ENCODE measurements at regions not wholly inside any gene's neighbourhood (a gene's known extent, or its start where the extent isn't known, plus 50 kb on each side); places are given as distances from the start of the nearest gene placed in this dataset.

DNA sequence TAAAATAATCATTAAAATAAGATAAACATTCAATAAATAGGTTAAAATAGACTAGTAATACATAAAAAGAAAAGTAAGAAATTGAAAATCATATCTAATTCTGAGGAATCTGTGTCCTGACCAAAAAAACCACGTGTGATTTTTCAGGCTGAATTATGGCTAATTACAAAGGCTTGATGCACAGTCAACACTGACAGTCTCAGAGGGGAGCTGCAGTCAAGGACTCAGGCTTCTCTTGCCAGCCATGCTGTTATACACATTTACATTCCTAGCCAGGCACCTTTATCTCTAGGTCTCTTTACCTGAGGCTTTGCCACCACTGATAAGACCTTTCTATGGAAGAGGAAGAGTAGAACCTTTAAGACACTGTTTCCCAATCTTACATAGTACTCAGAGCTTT lies 1737.7 kb upstream of the PCDH10 start:
- DNase-seq (ENCODE audit: low spot score): no peak
- 61% methylated on average over 1 of the region's 1 CpG for WGBS
- H3K9me3 ChIP-seq (ENCODE audit: control insufficient read depth in 4 of 4, low read length in 3 of 4): peaks cover 0 to 2% (median under 1%) of the 10 kb centered on the region in 4 donors

More for the DNA sequence above, 1737.7 kb upstream of the PCDH10 start:
- TF ChIP-seq, protein P1, sequence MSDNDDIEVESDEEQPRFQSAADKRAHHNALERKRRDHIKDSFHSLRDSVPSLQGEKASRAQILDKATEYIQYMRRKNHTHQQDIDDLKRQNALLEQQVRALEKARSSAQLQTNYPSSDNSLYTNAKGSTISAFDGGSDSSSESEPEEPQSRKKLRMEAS (IDR thresholded peaks at IDR 0.05): no peak
- TF ChIP-seq HNF4A (conservative IDR thresholded peaks at IDR 0.05): no peak
- TF ChIP-seq, protein P2, sequence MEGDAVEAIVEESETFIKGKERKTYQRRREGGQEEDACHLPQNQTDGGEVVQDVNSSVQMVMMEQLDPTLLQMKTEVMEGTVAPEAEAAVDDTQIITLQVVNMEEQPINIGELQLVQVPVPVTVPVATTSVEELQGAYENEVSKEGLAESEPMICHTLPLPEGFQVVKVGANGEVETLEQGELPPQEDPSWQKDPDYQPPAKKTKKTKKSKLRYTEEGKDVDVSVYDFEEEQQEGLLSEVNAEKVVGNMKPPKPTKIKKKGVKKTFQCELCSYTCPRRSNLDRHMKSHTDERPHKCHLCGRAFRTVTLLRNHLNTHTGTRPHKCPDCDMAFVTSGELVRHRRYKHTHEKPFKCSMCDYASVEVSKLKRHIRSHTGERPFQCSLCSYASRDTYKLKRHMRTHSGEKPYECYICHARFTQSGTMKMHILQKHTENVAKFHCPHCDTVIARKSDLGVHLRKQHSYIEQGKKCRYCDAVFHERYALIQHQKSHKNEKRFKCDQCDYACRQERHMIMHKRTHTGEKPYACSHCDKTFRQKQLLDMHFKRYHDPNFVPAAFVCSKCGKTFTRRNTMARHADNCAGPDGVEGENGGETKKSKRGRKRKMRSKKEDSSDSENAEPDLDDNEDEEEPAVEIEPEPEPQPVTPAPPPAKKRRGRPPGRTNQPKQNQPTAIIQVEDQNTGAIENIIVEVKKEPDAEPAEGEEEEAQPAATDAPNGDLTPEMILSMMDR (IDR thresholded peaks at IDR 0.05; ENCODE audit: low read depth, low read length, missing input control): no peak
- no peak for TF ChIP-seq ATF3 (IDR thresholded peaks at IDR 0.05)
- no peak for TF ChIP-seq YY1 (IDR thresholded peaks at IDR 0.05)
- TF ChIP-seq SP1 (IDR thresholded peaks at IDR 0.05): no peak
- TF ChIP-seq FOXA2 (IDR thresholded peaks at IDR 0.05): no peak
- TF ChIP-seq TAF1 (conservative IDR thresholded peaks at IDR 0.05): no peak
- TF ChIP-seq, protein P3, sequence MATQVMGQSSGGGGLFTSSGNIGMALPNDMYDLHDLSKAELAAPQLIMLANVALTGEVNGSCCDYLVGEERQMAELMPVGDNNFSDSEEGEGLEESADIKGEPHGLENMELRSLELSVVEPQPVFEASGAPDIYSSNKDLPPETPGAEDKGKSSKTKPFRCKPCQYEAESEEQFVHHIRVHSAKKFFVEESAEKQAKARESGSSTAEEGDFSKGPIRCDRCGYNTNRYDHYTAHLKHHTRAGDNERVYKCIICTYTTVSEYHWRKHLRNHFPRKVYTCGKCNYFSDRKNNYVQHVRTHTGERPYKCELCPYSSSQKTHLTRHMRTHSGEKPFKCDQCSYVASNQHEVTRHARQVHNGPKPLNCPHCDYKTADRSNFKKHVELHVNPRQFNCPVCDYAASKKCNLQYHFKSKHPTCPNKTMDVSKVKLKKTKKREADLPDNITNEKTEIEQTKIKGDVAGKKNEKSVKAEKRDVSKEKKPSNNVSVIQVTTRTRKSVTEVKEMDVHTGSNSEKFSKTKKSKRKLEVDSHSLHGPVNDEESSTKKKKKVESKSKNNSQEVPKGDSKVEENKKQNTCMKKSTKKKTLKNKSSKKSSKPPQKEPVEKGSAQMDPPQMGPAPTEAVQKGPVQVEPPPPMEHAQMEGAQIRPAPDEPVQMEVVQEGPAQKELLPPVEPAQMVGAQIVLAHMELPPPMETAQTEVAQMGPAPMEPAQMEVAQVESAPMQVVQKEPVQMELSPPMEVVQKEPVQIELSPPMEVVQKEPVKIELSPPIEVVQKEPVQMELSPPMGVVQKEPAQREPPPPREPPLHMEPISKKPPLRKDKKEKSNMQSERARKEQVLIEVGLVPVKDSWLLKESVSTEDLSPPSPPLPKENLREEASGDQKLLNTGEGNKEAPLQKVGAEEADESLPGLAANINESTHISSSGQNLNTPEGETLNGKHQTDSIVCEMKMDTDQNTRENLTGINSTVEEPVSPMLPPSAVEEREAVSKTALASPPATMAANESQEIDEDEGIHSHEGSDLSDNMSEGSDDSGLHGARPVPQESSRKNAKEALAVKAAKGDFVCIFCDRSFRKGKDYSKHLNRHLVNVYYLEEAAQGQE (IDR thresholded peaks at IDR 0.05): no peak
- no peak for TF ChIP-seq RXRA (IDR thresholded peaks at IDR 0.05)
- TF ChIP-seq EGR1 (IDR thresholded peaks at IDR 0.05; ENCODE audit: low read depth in 2 of 2): no peak
- no peak for TF ChIP-seq JUND (IDR thresholded peaks at IDR 0.05)
- TF ChIP-seq GABPA (IDR thresholded peaks at IDR 0.05 in 1 of 2, conservative IDR thresholded peaks at IDR 0.05 in 1 of 2): no peak
- no peak for TF ChIP-seq FOXA1 (IDR thresholded peaks at IDR 0.05)
- no peak for TF ChIP-seq RAD21 (IDR thresholded peaks at IDR 0.05)
- TF ChIP-seq ZBTB33 (IDR thresholded peaks at IDR 0.05): no peak
- TF ChIP-seq NR2F2 (IDR thresholded peaks at IDR 0.05): no peak
- no peak for TF ChIP-seq HNF4G (IDR thresholded peaks at IDR 0.05)
- Histone ChIP-seq H3K27ac (ENCODE audit: low read depth in 1 of 2, low read length in 2 of 2) (no peak overlapping the region), H3K27me3 (ENCODE audit: control insufficient read depth in 4 of 4, insufficient read depth in 4 of 4, low read length in 3 of 4) (no peaks in the 10 kb centered on the region), H3K4me3 (ENCODE audit: low read depth in 1 of 3, low read length in 3 of 3) (no peak overlapping the region), H3K4me1 (ENCODE audit: control insufficient read depth in 4 of 4, insufficient read depth in 4 of 4, low read length in 3 of 4) (no peaks in the 10 kb centered on the region), H3K36me3 (ENCODE audit: control insufficient read depth in 4 of 4, insufficient read depth in 3 of 4, low read depth in 1 of 4, low read length in 3 of 4) (no peaks in the 10 kb centered on the region), H3K9ac (ENCODE audit: low read depth in 1 of 2, low read length in 2 of 2) (no peak overlapping the region)
